Testis (tissue), 2 donors: ENCODE measurements at regions not wholly inside any gene's neighbourhood (a gene's known extent, or its start where the extent isn't known, plus 50 kb on each side); places are given as distances from the start of the nearest gene placed in this dataset.

Experiments used
- DNase-seq: peaks from one replicate; pipeline ENCODE4 v3.0.0-alpha.2; 2019
- H3K27ac ChIP-seq, 2 donors: fragments of 200-600 bp; sonication (generic); one replicate each; pipeline ENCODE4 v1.5.1; 2019
- H3K27me3 ChIP-seq: fragments of 200-600 bp; sonication (generic); one replicate; pipeline ENCODE4 v1.5.1; 2019
- H3K36me3 ChIP-seq: fragments of 200-600 bp; sonication (generic); one replicate; pipeline ENCODE4 v1.5.1; 2017; ENCODE audit warnings: low read depth; ENCODE audit errors: missing control alignments
- H3K4me1 ChIP-seq: fragments of 200-600 bp; sonication (generic); one replicate; pipeline ENCODE4 v1.5.1; 2019
- H3K4me3 ChIP-seq, 2 donors: fragments of 200-600 bp; sonication (generic); one replicate each; pipeline ENCODE4 v1.5.1; 2017 to 2019
- H3K9me3 ChIP-seq: fragments of 200-600 bp; sonication (generic); one replicate; pipeline ENCODE4 v1.5.1; 2017
- POLR2A ChIP-seq: fragments of 450-650 bp; IDR thresholded peaks from one replicate; pipeline ENCODE4 v1.6.1; 2017; ENCODE audit warnings: antibody characterized with exemption, mild to moderate bottlenecking, moderate library complexity
- WGBS, 2 donors: methylation state at CpG; one replicate each; pipeline ENCODE4 v1.1.5; 2018; 5-methylcytosine and 5-hydroxymethylcytosine counted together
- intact Hi-C: fragments of 100-400 bp; cut with DNase I; formaldehyde crosslinking; loops from one replicate; pipeline ENCODE4 v1.15.1; 2023; ENCODE audit warnings: low total_unique reads
- TF ChIP-seq, protein P1 (sequence below), 3 experiments: fragments of 450-650 bp in 2 of 3; fragments of 200-600 bp in 1 of 3; sonication (generic) in 1 of 3; IDR thresholded peaks; one replicate each; pipeline ENCODE4 v1.5.1; 2016 to 2019; ENCODE audit warnings: antibody characterized with exemption in 3 of 3, mild to moderate bottlenecking in 2 of 3, moderate library complexity in 1 of 3

DNA sequence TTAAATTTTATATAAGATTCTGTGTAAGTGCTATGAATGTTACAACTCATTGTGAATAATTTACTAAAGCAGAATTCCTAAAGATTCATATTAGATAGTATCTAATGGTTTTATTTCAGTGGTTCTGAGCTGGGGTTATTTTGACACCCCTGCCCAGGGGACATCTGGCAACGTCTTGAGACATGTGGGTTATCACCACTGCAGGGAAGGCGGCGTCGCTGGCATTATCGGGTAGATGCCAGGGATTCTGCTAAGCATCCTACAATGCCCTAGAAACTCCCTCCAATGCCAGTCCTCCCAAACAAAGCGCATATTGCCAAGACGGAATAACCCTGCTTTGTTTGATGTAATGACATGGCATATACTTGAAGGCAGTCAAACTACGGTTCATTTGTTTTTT is 372.3 kb upstream of the ZFHX3 start:
- 83 to 88% methylated on average over 8 of the region's 8 CpGs for WGBS, 2 donors
- H3K4me3 ChIP-seq = no peak overlapping the region

DNA sequence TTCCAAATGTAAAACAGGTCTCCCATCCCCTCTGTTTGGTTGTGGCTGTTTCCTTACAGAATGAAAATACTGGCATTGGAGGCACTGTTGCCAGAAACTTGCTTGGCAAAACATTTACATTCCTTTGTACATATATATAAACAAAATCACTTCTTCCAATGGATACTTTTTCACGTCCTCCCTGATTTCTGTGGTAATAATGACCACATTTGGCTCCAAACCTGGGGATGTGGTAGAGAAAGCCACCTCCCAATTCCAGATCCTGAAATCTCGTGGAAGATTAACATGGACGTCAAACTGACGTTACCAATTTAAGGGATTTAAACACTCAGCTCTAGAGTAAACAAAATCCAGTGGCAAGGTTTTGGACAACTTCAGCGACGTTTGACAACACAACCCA is 370.8 kb upstream of the ZFHX3 start:
- no peak for DNase-seq
- intact Hi-C loops = no loop called here
- H3K4me3 ChIP-seq = no peak overlapping the region
- no peaks in the 10 kb centered on the region for H3K36me3 ChIP-seq
- TF ChIP-seq, protein P1, sequence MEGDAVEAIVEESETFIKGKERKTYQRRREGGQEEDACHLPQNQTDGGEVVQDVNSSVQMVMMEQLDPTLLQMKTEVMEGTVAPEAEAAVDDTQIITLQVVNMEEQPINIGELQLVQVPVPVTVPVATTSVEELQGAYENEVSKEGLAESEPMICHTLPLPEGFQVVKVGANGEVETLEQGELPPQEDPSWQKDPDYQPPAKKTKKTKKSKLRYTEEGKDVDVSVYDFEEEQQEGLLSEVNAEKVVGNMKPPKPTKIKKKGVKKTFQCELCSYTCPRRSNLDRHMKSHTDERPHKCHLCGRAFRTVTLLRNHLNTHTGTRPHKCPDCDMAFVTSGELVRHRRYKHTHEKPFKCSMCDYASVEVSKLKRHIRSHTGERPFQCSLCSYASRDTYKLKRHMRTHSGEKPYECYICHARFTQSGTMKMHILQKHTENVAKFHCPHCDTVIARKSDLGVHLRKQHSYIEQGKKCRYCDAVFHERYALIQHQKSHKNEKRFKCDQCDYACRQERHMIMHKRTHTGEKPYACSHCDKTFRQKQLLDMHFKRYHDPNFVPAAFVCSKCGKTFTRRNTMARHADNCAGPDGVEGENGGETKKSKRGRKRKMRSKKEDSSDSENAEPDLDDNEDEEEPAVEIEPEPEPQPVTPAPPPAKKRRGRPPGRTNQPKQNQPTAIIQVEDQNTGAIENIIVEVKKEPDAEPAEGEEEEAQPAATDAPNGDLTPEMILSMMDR (IDR thresholded peaks at IDR 0.05) = no peak
- TF ChIP-seq POLR2A = no peak
- no peak overlapping the region for H3K27ac ChIP-seq
- no peaks in the 10 kb centered on the region for H3K9me3 ChIP-seq
- H3K27me3 ChIP-seq = no peaks in the 10 kb centered on the region
- no peaks in the 10 kb centered on the region for H3K4me1 ChIP-seq
- WGBS, 2 donors = 62 to 64% methylated on average over 6 of the region's 6 CpGs

More for the DNA sequence above, 372.3 kb upstream of the ZFHX3 start:
- H3K27ac ChIP-seq = no peak overlapping the region
- TF ChIP-seq POLR2A = no peak
- TF ChIP-seq, protein P1 (IDR thresholded peaks at IDR 0.05) = no peak
- H3K36me3 ChIP-seq = no peaks in the 10 kb centered on the region
- H3K4me1 ChIP-seq = no peaks in the 10 kb centered on the region
- H3K9me3 ChIP-seq = no peaks in the 10 kb centered on the region
- no peak for DNase-seq
- intact Hi-C loops = no loop called here
- H3K27me3 ChIP-seq = no peaks in the 10 kb centered on the region

DNA sequence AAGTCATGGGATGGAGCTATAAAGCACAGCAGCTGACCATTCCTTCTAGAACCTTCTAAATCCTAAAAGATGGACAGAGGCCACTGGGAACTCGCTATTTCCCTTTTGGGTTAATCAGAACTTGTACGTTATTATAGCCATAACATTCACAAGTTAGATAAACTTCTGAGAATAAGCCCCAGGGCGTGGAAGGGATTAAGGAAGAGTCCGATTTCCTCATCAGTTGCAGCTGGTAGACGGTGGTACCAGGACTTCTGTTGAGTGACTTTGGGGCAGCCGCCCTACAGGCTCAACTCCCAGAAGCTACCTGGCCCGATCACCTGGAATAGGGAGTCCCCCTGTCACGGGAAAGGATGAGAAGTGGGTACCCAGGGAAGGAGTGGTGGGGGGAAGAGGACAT is 370.1 kb upstream of the ZFHX3 start:
- TF ChIP-seq, protein P1 (IDR thresholded peaks at IDR 0.05) = no peak
- TF ChIP-seq POLR2A = no peak
- no peak for DNase-seq
- H3K27ac ChIP-seq = no peak overlapping the region
- no peak overlapping the region for H3K4me3 ChIP-seq
- 66 to 81% methylated on average over 8 of the region's 8 CpGs for WGBS, 2 donors
- H3K27me3 ChIP-seq = no peaks in the 10 kb centered on the region
- no peaks in the 10 kb centered on the region for H3K4me1 ChIP-seq
- H3K9me3 ChIP-seq = no peaks in the 10 kb centered on the region
- intact Hi-C loops = no loop called here
- no peaks in the 10 kb centered on the region for H3K36me3 ChIP-seq

DNA sequence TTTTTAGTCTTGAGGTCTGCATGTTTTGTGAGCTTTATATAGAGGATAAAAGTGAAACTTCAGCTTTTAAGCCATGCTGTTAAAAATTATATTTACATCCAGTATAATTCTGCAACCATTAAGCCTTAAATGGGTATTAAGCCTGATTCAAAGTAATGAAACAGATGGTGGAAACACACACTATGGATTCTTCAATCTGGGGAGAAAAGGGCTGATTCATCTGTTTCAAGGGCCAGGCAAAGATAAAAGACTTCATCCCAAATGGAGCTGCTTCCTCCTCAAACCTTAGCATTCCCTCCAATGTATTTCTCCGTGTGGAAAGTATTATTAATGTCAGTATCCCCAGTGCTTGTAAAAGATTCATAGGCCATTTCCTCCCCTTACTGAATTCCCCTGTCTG is 367.4 kb upstream of the ZFHX3 start:
- intact Hi-C loops = no loop called here
- Histone ChIP-seq H3K27ac (no peak overlapping the region), H3K9me3 (no peaks in the 10 kb centered on the region), H3K4me3 (no peak overlapping the region), H3K36me3 (no peaks in the 10 kb centered on the region), H3K4me1 (no peaks in the 10 kb centered on the region), H3K27me3 (no peaks in the 10 kb centered on the region)
- WGBS, 2 donors = 52 to 55% methylated on average over 1 of the region's 1 CpG
- DNase-seq = no peak
- TF ChIP-seq POLR2A = no peak
- TF ChIP-seq, protein P1 (IDR thresholded peaks at IDR 0.05) = no peak

DNA sequence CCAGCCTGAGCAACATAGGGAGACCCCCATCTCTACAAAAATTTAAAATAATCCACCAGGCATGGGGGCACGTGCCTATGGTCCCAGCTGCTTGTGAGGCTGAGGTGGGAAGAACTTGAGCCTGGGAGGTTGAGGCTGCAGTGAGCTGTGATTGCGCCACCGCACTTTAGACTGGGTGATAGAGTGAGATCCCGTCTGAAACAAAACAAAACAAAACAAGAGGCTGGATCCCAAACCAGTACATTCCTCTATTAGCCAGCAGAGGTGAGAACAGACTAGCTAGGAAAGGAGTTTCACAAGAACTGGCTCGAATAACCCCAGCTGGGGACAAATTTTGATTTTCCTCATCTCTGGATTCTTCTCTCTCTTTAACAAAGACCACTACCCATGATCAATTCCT is 366.7 kb upstream of the ZFHX3 start:
- intact Hi-C loops = no loop called here
- no peak overlapping the region for H3K4me3 ChIP-seq
- no peaks in the 10 kb centered on the region for H3K9me3 ChIP-seq
- no peaks in the 10 kb centered on the region for H3K27me3 ChIP-seq
- no peaks in the 10 kb centered on the region for H3K4me1 ChIP-seq
- H3K36me3 ChIP-seq = no peaks in the 10 kb centered on the region
- no peak overlapping the region for H3K27ac ChIP-seq
- DNase-seq = no peak
- WGBS, 2 donors = 77 to 88% methylated on average over 5 of the region's 5 CpGs
- TF ChIP-seq, protein P1 (IDR thresholded peaks at IDR 0.05) = no peak
